ENCODE measurements at regions not wholly inside any gene's neighbourhood (a gene's known extent, or its start where the extent isn't known, plus 50 kb on each side); places are given as distances from the start of the nearest gene placed in this dataset.

- Histone ChIP-seq H3K27me3 (no peaks in the 10 kb centered on the region), H3K4me3 (replicated peaks in 1 of 3) (no peak overlapping the region), H3K27ac (no peak overlapping the region), H3K4me1 (peaks cover 0 to 8% of the 10 kb centered on the region in 2 donors), H3K36me3 (no peaks in the 10 kb centered on the region), H3K9me3 (no peaks in the 10 kb centered on the region)
- intact Hi-C loops (cut with DNase I) = no loop called here
- 82 to 86% methylated on average over 15 of the region's 15 CpGs for WGBS, 2 donors
- TF ChIP-seq POLR2A (IDR thresholded peaks at IDR 0.05) = no peak
- TF ChIP-seq, protein P1, sequence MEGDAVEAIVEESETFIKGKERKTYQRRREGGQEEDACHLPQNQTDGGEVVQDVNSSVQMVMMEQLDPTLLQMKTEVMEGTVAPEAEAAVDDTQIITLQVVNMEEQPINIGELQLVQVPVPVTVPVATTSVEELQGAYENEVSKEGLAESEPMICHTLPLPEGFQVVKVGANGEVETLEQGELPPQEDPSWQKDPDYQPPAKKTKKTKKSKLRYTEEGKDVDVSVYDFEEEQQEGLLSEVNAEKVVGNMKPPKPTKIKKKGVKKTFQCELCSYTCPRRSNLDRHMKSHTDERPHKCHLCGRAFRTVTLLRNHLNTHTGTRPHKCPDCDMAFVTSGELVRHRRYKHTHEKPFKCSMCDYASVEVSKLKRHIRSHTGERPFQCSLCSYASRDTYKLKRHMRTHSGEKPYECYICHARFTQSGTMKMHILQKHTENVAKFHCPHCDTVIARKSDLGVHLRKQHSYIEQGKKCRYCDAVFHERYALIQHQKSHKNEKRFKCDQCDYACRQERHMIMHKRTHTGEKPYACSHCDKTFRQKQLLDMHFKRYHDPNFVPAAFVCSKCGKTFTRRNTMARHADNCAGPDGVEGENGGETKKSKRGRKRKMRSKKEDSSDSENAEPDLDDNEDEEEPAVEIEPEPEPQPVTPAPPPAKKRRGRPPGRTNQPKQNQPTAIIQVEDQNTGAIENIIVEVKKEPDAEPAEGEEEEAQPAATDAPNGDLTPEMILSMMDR (IDR thresholded peaks at IDR 0.05) = no peak
- no peak for DNase-seq
These were observed 58.3 kb upstream of the FAM20C start for GRCh38 chr7:134029-134428.

- Histone ChIP-seq H3K4me3 (replicated peaks in 1 of 3) (no peak overlapping the region), H3K4me1 (peaks cover 0 to 2% of the 10 kb centered on the region in 2 donors), H3K27me3 (no peaks in the 10 kb centered on the region), H3K27ac (no peak overlapping the region), H3K9me3 (no peaks in the 10 kb centered on the region), H3K36me3 (no peaks in the 10 kb centered on the region)
- TF ChIP-seq, protein P1 (IDR thresholded peaks at IDR 0.05) = no peak
- TF ChIP-seq POLR2A (IDR thresholded peaks at IDR 0.05) = no peak
- DNase-seq = no peak
- 88 to 90% methylated on average over 21 of the region's 21 CpGs for WGBS, 2 donors
- intact Hi-C loops (cut with DNase I) = no loop called here
These were observed 57.7 kb upstream of the FAM20C start for GRCh38 chr7:134561-135256.

DNA sequence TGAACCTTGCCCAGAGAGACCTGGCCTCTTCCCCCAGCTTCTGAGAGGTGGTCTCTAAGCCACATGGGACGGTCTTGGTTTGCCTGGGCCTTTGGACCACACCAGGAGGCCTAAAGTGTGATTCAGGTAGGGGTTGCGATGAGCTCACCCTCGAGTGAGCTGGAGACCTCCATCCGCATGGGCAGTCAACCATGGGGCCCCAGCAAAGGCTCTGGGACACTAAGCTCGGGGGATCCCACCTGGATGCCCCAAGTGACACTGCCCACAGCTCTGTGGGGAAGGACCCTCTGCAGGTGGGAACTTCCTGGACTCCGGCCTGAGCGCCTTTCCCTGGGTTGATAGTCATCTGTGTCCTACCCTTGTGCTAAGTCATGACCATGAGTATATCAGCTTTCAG is 57.1 kb upstream of the FAM20C start:
- Histone ChIP-seq H3K36me3 (no peaks in the 10 kb centered on the region), H3K27ac (no peak overlapping the region), H3K27me3 (no peaks in the 10 kb centered on the region), H3K9me3 (no peaks in the 10 kb centered on the region), H3K4me3 (replicated peaks in 1 of 3) (no peak overlapping the region), H3K4me1 (no peaks in the 10 kb centered on the region)
- intact Hi-C loops (cut with DNase I) = no loop called here
- WGBS, 2 donors = 78 to 85% methylated on average over 6 to 7 of the region's 7 CpGs
- no peak for DNase-seq
- TF ChIP-seq POLR2A (IDR thresholded peaks at IDR 0.05) = no peak
- TF ChIP-seq, protein P1 (IDR thresholded peaks at IDR 0.05) = no peak

DNA sequence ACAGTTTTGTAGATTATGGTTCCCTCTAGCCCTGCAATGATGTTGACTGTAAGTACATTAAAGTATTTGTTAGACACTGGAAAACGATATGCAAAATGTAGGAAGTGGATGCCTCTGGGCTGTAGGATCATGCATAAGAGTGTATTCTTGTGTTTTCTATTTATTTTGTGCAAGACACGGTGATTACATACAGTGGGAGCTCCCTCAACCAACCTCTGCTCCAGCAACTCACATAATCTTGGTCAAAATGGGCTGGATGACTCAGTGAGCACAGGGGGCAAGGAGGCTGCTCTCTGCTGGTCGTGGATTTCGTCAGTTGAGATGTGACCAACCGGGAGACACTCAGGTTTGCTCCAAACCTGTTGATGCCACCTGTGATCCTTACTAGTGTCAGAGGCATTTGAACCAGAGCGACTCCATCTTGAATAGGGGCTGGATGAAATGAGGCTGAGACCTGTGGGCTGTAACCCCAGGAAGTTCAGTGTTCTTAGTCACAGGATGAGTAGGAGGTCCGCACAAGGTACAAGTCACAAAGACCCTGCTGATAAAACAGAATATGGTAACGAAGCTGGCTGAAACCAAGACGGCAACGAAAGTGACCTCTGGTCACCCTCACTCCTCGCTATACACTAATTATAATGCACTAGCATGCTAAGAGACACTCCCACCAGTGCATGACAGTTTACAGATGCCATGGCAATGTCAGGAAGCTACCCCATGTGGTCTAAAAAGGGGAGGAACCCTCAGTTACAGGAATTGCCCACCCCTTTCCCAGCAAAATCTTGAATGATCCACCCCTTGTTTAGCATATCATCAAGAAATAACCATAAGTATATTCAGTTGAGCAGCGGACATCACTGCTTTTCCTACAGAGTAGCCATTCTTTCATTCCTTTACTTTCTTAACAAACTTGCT is 56.4 kb upstream of the FAM20C start:
- DNase-seq = no peak
- Histone ChIP-seq H3K27ac (no peak overlapping the region), H3K27me3 (no peaks in the 10 kb centered on the region), H3K4me1 (no peaks in the 10 kb centered on the region), H3K9me3 (no peaks in the 10 kb centered on the region), H3K4me3 (replicated peaks in 1 of 3) (no peak overlapping the region), H3K36me3 (no peaks in the 10 kb centered on the region)
- no peak for TF ChIP-seq POLR2A (IDR thresholded peaks at IDR 0.05)
- TF ChIP-seq, protein P1 (IDR thresholded peaks at IDR 0.05) = no peak
- intact Hi-C loops (cut with DNase I) = no loop called here
- WGBS, 2 donors = 87 to 94% methylated on average over 12 of the region's 12 CpGs

Data from thyroid gland (tissue), 4 donors.